ENCODE measurements at regions not wholly inside any gene's neighbourhood (a gene's known extent, or its start where the extent isn't known, plus 50 kb on each side); places are given as distances from the start of the nearest gene placed in this dataset.

GRCh38 chr1:39085174-39085573, 59.0 kb downstream of the NDUFS5 start:
- no peak for DNase-seq

GRCh38 chr1:39086386-39086785, 60.2 kb downstream of the NDUFS5 start:
- no peak for DNase-seq

- DNase-seq: no peak
Measured at GRCh38 chr1:39086865-39087409, 60.8 kb downstream of the NDUFS5 start.

GRCh38 chr1:39087435-39087834, 61.3 kb downstream of the NDUFS5 start:
- no peak for DNase-seq

GRCh38 chr1:39088658-39089057, 62.5 kb downstream of the NDUFS5 start:
- no peak for DNase-seq

GRCh38 chr1:39089931-39090521, 63.9 kb downstream of the NDUFS5 start:
- no peak for DNase-seq

DNA sequence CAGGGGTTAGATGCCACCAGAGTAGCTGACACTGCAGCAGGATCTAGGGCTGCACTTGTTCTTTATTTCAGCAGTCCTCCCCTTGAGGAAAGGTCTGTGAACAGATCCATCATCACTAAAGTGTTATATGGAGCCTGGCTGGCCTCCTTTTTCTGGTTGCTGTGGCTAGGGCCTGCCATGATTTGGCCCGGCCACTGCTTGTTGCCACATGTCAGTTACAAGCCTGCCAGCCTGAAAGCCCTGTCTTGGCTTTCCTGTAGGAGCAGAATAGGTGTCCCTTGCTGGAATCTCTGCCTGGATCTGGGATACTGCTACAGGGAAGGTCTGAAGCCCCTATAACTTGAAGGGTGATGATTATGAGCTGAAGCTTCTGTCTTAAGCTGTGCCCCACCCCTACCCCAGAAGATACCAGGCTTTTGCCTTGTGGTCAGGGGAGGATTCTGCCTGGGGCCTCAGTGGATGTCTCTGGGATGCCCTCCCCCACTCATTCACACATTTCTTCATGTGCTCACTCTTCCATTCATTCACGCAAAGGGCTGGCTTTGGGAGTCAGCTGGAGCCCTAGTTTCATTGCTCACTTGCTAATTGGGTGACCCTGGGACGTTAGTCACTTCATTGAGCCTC, 64.7 kb downstream of the NDUFS5 start:
- no peak for DNase-seq

DNA sequence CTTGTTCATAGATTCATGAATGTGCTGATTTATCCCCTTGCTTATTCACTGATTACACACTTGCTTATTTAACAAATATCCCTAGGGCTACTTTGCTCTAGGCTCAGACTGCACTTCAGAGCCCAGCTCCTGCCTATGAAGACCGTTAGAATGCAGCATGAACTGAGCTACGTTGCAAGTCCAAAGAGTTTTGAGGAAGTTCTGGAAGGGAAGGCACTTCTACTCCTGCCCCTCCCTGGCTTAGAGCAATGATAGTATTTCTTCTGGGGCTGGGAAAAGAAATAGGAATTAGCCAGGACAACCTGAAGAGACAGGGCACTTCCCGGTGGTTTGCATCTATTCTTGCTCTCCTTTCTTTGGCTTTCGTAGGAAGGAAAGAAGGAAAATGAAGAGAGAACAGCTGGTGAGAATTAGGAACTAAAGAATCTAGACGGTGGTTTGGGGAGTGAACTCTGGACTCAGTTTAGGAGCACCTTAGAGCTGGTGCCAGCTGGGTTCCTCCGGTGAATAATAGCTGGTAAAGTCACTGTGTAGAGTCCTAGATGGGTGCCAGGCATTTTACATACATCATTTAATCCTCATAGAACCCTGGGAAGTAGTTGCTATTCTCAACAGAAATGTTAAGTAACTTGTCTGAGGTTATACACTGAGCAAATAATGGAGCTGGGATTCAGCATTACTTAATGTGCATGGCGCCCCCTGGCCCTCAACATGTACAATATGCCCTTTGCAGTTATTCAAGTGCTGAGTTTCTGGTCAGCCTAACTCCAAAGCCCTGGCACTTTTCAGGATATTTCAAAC, 65.9 kb downstream of the NDUFS5 start:
- peak; percentile 47 to 71 for DNase-seq

DNA sequence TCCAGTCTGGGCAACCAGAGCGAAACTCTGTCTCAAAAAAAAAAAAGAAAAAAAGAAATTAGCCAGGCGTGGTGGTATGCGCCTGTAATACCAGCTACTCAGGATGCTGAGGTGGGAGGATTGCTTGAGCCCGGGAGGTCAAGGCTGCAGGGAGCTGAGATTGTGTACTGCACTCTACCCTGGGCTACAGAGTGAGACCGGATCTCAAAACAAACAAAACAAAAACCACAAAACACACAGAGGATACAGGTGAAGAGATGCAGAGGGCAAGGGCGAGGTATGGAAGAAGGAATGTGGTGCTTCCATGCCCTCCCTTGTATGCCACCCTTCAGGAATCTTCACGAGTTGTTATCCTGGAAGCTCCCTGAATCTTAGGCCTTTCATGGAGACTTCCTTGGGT, 68.5 kb downstream of the NDUFS5 start:
- DNase-seq: no peak

DNA sequence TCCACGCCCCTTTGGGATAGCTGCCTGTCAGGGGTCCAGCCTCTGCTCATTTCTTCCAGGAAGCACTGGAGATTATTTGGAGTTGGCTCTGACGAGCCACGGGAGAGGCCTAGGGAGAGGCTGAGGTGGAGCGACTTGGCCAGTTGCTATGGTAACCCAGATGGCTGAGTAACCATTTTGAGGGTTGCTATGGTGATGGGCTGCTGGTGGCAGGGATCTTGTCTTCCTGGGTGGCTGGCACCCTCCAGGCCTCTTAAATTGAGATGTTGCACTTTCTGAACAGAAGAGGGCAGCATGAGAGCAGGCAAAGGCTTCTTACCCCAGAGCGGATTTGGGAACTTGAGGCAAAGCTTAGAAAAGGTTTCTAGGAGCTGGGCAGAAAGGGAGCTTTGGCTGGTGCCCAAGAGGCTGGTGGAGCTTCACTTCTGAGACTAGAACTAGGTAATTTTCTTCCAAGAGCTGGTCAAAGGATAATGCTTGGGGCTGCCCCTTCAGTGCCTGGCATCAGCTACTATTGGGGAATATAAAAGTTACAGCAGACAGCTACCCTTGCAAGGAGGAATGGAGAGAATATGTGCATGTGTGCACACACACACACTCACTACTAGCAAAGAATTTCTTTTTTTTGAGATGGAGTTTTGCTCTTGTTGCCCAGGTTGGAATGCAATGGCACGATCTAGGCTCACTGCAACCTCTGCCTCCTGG, 72.5 kb downstream of the NDUFS5 start:
- DNase-seq: peak; percentile 51 to 64

DNA sequence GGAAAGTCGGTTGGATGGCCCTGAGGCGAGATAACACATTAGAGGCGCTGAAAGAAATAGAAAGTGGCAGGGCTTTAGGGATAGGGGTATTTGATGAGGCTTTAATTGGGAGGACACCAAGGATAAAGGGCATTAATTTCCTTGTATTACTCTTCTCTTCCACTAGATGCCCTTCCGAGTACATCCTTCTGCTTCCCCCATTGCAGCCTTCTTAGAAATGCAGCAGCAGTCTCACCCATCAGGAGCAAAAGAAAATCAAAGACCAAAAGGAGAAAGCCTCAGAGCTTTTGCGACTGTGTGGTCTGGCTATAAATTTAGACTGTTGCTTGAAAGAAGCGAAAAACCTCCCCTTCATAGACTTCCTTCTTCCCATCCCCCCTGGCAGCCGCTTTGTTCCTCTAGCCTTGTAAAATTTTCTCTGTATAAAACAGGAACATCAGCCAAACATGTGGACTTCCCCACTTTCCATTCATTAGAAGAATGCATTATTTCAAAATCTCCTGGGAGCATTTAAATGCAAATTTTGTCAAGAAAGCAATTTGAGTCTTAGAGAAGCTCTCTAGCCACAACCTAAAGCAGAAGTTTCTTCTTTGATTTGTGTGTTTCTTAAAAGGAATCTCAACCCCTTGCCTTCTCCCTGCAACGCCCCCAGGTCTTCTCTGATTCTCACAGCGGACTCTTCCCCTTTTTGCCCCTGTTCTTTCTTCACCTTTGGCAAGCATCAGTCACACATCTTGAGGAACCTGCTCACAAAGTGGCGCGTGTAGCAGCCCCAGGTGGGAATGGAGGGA, 76.6 kb downstream of the NDUFS5 start:
- no peak for DNase-seq

GRCh38 chr1:39103328-39104157, 77.4 kb downstream of the NDUFS5 start:
- no peak for DNase-seq

GRCh38 chr1:39104158-39105060, 78.3 kb downstream of the NDUFS5 start:
- DNase-seq: no peak

GRCh38 chr1:39105061-39105840, 79.1 kb downstream of the NDUFS5 start:
- DNase-seq: peak; percentile 63 to 73

- DNase-seq: peak; percentile 43 to 51
Measured at GRCh38 chr1:39105841-39106765, 80.0 kb downstream of the NDUFS5 start.

DNA sequence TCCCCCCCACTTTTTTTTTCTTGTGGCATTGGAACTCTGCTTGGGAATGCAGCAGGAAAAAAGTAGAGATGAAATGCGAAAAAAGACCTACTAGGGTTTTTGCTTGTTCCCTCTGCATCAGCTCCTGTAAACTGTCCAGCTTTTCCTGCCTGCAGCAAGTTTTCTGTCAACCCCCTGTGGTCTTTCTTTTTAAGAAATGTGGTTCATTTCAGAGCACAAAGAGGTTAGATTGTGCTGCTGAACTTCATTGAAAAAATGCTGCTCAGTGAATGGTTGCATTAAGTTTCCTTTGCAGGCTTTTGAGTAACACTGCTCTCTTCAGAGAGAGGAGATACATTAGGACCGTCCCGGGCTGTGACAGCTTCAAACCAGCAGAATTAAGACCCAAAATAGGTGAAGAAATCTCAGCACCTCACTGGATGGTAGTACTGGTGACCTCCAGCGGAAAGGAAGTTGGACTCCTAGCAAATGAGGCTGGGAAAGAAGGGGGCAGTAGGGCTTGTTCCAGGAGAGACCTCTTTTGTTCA, 80.7 kb downstream of the NDUFS5 start:
- DNase-seq: no peak

DNA sequence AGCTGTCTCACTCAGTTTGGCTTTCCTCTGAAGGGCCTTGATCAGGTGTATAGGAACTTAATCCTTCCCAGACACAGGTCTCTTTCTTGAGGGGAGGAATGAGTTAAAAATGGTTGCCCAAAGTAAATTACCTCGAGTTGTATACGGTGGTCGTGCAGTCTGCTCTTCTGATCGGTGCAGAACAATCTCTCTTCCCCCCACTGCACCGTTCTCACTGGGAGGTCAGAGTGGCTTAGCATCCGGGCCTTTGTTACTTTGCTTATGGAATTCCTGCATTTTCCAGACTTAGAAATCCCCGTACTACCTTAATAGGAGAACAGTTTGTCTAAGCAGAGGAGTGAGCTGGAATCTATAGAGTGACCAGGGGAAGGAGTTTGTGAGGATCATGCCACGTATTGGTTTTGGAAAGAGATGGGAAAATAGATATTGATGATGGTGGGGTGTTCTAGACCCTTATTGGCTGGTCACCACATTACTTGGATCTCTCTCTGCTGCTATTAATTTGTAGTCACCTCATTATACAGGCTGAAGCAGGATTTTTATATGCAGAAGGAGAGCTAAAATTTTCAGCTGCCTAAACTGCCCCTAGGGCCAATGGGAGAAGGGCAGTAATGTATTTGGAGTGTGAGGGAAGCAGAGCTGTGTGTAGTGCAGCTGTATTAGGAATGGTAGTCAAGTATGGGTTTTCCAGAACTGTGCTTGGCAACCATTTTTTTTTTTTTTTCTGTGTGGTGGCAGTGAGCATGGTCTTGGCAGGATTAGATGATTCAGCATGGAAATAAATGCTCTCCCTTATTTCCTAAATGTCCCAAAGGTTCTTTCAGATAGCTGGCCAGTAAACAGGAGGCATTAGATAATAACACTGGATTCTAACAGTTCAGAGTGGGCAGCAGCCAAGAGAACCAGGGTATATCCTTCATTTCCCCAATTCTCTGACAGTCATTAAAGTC, 81.5 kb downstream of the NDUFS5 start:
- DNase-seq: no peak

All from stimulated activated CD4-positive, alpha-beta T cell treated with anti-CD3 and anti-CD28 coated beads, Interleukin-2, amount 100 ng/mL, for 24 hours (primary cell).